HG03045 (cell line): ENCODE measurements at regions not wholly inside any gene's neighbourhood (a gene's known extent, or its start where the extent isn't known, plus 50 kb on each side); places are given as distances from the start of the nearest gene placed in this dataset.
"Not testable (repeated sequence)": the region's sequence is repeated elsewhere in the genome, so short reads cannot be mapped to it uniquely, and the experiment has no call there.

Experiments used
- ATAC-seq: cut with Tn5 transposase; IDR thresholded peaks from one replicate; pipeline ENCODE4 v1.9.1; 2021; ENCODE audit warnings: mild to moderate bottlenecking, moderate library complexity; ENCODE audit not compliant: unreplicated experiment

DNA sequence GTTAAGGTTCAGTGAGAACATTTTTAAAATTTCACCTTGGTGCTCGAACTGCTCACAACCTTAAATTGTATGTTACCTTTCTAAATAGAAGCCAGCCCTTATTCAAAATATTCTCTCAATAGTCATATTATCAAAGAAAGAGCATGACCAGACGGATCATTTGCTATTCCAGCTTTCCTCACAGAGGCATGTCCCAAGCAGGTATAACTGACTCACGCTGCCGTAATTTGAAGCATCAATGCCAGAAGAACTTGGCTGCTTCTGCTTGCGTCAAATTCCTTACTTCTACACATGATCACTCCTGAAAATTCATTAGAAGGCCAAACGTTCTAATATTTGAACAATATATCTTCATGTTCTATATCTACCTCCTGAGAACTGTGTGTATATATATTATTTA lies 69.5 kb upstream of the VGLL4 start:
- ATAC-seq = no peak

DNA sequence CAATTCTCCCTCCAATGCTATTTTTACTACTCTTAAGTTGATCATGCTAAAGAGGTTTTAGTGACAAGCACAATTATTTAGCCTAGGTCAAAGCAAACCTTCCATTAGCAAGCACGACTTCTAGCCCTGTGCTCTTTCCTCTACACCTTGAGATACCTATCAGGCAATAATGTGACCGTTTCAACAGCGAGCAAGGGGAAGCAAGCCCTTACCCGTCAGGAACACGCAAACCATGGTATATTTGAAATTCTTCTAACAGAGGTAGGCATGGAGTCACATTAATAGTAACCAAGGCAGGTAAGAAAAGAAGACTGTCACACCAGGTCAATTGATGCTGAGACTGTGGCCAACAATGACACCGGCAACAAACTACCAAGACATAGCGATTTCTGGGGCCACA lies 68.9 kb upstream of the VGLL4 start:
- no peak for ATAC-seq

- ATAC-seq = no peak
Measured at GRCh38 chr3:11711876-11712275, 68.2 kb upstream of the VGLL4 start.

DNA sequence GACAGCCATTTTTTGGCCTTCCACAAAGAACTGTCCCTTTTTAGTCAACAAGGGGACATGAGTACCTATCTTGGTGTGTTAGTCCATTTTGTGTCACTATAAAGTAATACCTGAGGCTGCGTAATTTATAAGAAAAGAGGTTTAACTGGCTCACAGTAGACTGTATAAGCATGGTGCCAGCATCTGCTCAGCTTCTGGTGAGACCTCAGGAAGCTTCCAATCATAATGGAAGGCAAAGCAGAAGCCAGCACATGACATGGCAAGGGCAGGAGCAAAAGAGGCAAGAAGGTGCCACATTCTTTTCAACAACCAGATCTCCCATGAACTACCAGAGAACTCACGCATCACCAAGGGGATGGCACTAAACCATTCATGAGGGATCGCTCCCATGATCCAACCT lies 66.1 kb upstream of the VGLL4 start:
- no peak for ATAC-seq

DNA sequence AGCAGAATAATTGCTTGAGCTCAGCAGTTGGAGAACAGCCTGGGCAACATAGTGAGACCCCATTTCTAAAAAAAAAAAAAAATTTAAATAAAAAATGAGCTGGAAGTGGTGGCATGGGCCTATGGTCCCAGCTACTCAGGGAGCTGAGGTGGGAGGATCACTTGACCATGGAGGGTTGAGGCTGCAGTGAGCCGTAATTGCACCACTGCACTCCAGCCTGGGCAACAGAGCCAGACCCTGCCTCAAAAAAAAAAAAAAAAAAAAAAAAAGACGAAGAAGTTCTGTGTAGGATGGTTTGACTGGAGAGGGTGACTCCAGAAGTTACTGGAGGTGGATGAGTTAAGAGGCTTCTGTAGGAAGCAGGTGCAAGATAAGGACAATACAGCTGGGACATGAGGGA lies 63.4 kb upstream of the VGLL4 start:
- not testable (repeated sequence) for ATAC-seq

DNA sequence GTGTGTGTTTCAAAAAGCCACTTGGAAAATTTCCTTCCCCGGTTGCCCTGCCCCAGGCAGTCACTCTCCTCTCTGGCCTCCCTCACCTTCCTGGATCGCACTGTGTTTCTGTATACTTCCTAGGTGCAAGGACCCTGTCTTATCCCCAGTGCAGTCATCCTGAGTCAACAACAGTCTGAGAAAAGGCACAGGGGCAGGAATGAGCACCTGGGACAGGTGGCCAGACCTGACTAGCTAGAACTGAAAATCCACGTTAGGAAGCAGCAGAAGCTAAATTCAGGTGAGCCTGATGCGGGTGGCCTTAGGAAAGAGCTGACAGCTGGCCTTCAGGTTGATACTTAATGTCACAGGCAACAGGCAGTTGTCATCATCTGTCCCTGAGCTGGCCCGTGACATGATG lies 62.9 kb upstream of the VGLL4 start:
- no peak for ATAC-seq

DNA sequence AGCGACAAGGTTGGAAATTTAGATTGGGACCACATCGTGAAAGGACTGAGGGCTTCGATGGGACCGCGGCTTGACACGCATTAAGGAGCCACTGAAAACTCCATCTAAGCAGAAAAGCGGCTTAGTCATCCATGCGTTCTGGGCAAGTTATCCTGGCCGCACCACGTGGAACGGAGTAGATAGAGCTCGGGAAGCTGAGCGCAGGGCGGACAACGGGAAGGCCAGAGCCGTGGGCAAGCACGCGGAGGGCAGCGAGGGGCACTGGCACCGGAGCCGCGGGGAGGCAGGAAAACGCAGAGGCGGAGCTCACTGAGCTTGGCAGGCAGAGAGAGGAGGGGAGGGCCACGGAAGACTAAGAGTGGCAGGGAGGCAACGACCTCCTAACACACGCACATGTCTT lies 61.3 kb upstream of the VGLL4 start:
- ATAC-seq = no peak

DNA sequence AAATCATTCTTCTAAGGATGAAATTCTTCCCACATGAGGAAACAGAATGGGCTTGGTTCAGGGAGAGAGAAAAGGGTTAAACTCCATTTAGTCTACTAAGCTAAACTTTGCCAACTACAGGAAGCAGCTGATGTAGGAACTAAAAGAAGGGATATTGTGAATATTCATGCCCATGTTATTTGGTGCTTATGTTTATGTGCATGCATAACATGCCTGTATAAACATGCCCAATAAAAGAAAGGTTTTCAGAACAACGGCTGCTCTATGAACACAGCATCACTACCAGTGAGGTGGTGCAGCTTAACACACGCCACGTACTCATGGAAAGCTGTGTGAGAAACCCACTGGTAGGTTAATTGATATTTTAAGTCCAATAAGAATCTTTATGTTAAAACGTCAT lies 59.4 kb upstream of the VGLL4 start:
- ATAC-seq = no peak

DNA sequence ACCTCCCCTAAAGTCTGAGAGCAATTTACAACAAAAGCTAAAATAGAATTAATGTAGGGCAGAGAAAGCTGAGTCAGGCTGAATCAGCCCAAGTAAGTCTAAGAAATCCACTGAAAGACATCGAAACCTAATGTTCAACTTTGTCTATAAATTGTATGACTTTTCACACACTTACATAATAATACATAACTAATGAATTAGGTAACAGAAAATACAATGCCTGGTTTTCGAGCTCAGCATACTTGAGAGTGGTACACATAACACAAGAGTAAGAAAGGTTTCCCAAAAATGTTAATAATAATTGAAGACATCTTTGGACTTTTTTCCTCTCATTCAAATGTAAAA lies 55.3 kb upstream of the VGLL4 start:
- ATAC-seq = no peak

- ATAC-seq = no peak
Measured at GRCh38 chr3:11698326-11699082, 54.8 kb upstream of the VGLL4 start.

DNA sequence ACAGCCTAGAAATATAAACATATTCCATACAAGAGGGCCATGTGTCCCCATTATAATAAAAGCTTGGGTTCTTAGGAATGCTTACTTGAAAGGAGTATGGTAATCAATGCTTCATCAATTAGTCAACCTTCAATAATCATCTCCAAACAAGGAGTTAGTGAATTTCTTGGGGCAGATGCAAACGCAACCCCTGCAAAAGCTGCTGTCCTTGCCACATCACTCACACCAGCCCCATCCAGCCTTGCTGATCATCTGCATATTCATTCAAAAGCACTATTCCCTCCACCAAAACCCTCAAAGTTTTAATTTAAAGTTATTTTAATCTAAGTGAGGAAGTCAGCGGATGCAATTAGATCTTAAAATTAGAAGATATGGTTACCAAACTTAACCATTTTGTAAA lies 54.0 kb upstream of the VGLL4 start:
- no peak for ATAC-seq

GRCh38 chr3:11696054-11696453 lies 52.3 kb upstream of the VGLL4 start:
- no peak for ATAC-seq
